Gastroesophageal sphincter (tissue), 4 donors: ENCODE measurements at regions not wholly inside any gene's neighbourhood (a gene's known extent, or its start where the extent isn't known, plus 50 kb on each side); places are given as distances from the start of the nearest gene placed in this dataset.

ENCODE experiments used
- ATAC-seq: fragments of 150-250 bp; one replicate; pipeline ENCODE4 v1.9.1; 2016; ENCODE audit warnings: mild to moderate bottlenecking, moderate library complexity
- H3K27ac ChIP-seq, 4 donors: fragments of 200-600 bp; sonication (generic) in 3 of 4; 1 replicate in 3 of 4; 2 replicates in 1 of 4; pipeline ENCODE4 v1.5.1; 2016 to 2019
- H3K27me3 ChIP-seq: fragments of 200-600 bp; sonication (generic); one replicate; pipeline ENCODE4 v1.5.1; 2019
- H3K36me3 ChIP-seq, 2 donors: fragments of 200-600 bp; sonication (generic); one replicate each; pipeline ENCODE4 v1.5.1; 2019; ENCODE audit warnings: control low read depth in 1 of 2
- H3K4me1 ChIP-seq, 3 donors: fragments of 200-600 bp; sonication (generic); 1 replicate in 2 of 3; 2 replicates in 1 of 3; pipeline ENCODE4 v1.5.1; 2016 to 2019; ENCODE audit warnings: control low read depth in 2 of 3
- H3K4me3 ChIP-seq, 2 donors: fragments of 200-600 bp; sonication (generic); one replicate each; pipeline ENCODE4 v1.5.1; 2019; ENCODE audit warnings: mild to moderate bottlenecking in 1 of 2, moderate library complexity in 1 of 2
- H3K9me3 ChIP-seq, 3 donors: fragments of 200-600 bp; sonication (generic); one replicate each; pipeline ENCODE4 v1.5.1; 2017 to 2019; ENCODE audit warnings: control low read depth in 2 of 3
- EP300 ChIP-seq: sonication (generic); formaldehyde crosslinking; IDR thresholded peaks from one replicate; pipeline ENCODE4 v1.6.1; 2017; ENCODE audit warnings: antibody characterized with exemption, mild to moderate bottlenecking
- POLR2A ChIP-seq, 2 donors: fragments of 450-650 bp; IDR thresholded peaks; one replicate each; pipeline ENCODE4 v1.6.1; 2017; ENCODE audit warnings: antibody characterized with exemption in 2 of 2, mild to moderate bottlenecking in 2 of 2, moderate library complexity in 1 of 2
- POLR2AphosphoS5 ChIP-seq: sonication (generic); formaldehyde crosslinking; IDR thresholded peaks from one replicate; pipeline ENCODE4 v1.6.1; 2017; ENCODE audit warnings: antibody characterized with exemption
- WGBS, 2 donors: methylation state at CpG; one replicate each; pipeline ENCODE4 v1.1.5; 2018; ENCODE audit warnings: low coverage in 1 of 2; 5-methylcytosine and 5-hydroxymethylcytosine counted together
- TF ChIP-seq, protein P1 (sequence below), 4 experiments: fragments of 200-600 bp in 2 of 4; fragments of 450-650 bp in 2 of 4; sonication (generic) in 1 of 4; IDR thresholded peaks; one replicate each; pipeline ENCODE4 v1.5.1; 2017 to 2019; ENCODE audit warnings: antibody characterized with exemption in 4 of 4, mild to moderate bottlenecking in 2 of 4, moderate library complexity in 2 of 4

DNA sequence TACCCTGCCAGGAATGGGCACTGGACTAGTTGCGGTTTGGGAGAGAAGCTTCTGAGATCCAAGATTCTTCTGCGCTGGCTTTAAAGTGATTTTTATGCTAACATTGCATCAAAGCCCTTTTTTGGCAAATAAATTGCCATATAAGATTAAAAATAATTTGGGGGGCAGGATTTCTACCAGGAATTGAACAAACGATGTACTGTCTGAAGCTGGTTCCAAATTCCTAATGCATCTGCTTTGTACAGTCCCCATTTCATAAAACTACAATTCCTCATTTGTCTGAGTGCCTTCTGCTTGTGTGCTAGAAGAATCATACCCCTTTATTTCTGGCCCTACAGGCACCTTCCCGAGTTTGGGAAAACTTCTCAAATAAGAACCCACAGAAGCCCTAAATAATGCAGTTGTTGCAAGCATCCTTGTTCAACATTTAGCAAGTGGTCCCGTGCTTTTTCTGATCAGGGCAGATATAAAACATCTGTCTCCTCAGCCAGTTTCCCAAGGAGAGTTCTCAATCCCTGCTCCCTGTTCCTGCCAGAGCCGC, 349.7 kb downstream of the PTEN start:
- WGBS, 2 donors: 77 to 84% methylated on average over 6 of the region's 6 CpGs
- H3K36me3 ChIP-seq: no peaks in the 10 kb centered on the region
- no peak for TF ChIP-seq POLR2AphosphoS5
- TF ChIP-seq, protein P1, sequence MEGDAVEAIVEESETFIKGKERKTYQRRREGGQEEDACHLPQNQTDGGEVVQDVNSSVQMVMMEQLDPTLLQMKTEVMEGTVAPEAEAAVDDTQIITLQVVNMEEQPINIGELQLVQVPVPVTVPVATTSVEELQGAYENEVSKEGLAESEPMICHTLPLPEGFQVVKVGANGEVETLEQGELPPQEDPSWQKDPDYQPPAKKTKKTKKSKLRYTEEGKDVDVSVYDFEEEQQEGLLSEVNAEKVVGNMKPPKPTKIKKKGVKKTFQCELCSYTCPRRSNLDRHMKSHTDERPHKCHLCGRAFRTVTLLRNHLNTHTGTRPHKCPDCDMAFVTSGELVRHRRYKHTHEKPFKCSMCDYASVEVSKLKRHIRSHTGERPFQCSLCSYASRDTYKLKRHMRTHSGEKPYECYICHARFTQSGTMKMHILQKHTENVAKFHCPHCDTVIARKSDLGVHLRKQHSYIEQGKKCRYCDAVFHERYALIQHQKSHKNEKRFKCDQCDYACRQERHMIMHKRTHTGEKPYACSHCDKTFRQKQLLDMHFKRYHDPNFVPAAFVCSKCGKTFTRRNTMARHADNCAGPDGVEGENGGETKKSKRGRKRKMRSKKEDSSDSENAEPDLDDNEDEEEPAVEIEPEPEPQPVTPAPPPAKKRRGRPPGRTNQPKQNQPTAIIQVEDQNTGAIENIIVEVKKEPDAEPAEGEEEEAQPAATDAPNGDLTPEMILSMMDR (IDR thresholded peaks at IDR 0.05): no peak
- TF ChIP-seq EP300: no peak
- no peak for ATAC-seq
- H3K4me3 ChIP-seq: no peak overlapping the region
- H3K27me3 ChIP-seq: no peaks in the 10 kb centered on the region
- H3K27ac ChIP-seq: no peak overlapping the region
- H3K9me3 ChIP-seq: no peaks in the 10 kb centered on the region
- H3K4me1 ChIP-seq: peaks cover 0 to 10% (median 0%) of the 10 kb centered on the region in 3 donors

DNA sequence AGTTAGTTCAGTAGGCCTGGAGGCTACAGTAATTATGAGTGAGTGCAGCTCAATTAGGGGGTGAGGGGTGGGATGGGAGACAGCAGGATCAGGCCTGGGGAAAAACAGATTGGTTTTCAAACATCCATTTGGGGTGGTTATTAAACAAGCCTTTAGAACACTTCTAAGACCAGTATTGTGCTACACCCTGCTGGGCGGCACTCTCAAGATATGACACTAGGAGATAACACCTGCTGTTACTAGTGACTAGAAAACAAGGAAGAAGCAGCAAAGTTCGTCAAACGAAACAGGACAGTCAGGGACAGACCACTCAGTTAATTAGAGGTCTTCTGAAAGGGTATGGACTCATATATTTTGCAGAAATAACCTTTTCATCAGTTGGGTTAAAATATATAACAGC, 353.6 kb downstream of the PTEN start:
- peaks cover 0 to 16% (median 0%) of the 10 kb centered on the region in 3 donors for H3K4me1 ChIP-seq
- no peak overlapping the region for H3K27ac ChIP-seq
- no peak overlapping the region for H3K4me3 ChIP-seq
- no peak for ATAC-seq
- H3K9me3 ChIP-seq: no peaks in the 10 kb centered on the region
- TF ChIP-seq POLR2AphosphoS5: no peak
- TF ChIP-seq POLR2A (IDR thresholded peaks at IDR 0.05): no peak
- no peak for TF ChIP-seq EP300
- TF ChIP-seq, protein P1 (IDR thresholded peaks at IDR 0.05): no peak
- no peaks in the 10 kb centered on the region for H3K27me3 ChIP-seq
- whole genome bisulfite sequencing, 2 donors: 83 to 93% methylated on average over 2 to 3 of the region's 3 CpGs
- H3K36me3 ChIP-seq: no peaks in the 10 kb centered on the region

DNA sequence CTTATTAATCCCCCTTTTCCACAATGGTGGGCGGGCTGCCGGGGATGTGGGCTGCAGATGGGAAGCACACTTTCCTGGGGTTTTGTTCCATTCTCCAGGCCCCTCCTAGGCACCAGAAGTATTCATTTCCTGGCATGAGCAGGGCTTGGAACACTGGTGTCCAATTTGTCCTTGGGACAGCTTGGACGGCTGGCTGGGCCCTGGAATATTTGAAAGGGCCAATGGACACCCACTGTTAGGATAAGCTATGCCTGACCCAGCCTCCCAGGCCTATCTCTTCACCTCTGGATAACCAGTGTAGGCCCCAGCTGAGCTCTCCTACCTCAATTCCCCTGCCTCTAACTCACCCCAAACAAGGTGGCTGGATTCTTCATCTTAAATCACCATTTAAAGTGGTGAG, 354.9 kb downstream of the PTEN start:
- H3K4me3 ChIP-seq: no peak overlapping the region
- H3K36me3 ChIP-seq: no peaks in the 10 kb centered on the region
- 60 to 93% methylated on average over 1 to 2 of the region's 3 CpGs for WGBS, 2 donors
- H3K27ac ChIP-seq: no peak overlapping the region
- H3K4me1 ChIP-seq: peaks cover 0 to 29% (median 0%) of the 10 kb centered on the region in 3 donors
- H3K27me3 ChIP-seq: no peaks in the 10 kb centered on the region
- TF ChIP-seq POLR2A (IDR thresholded peaks at IDR 0.05) (no peak), POLR2AphosphoS5 (no peak), EP300 (no peak)
- TF ChIP-seq, protein P1 (IDR thresholded peaks at IDR 0.05): no peak
- no peaks in the 10 kb centered on the region for H3K9me3 ChIP-seq
- no peak for ATAC-seq

DNA sequence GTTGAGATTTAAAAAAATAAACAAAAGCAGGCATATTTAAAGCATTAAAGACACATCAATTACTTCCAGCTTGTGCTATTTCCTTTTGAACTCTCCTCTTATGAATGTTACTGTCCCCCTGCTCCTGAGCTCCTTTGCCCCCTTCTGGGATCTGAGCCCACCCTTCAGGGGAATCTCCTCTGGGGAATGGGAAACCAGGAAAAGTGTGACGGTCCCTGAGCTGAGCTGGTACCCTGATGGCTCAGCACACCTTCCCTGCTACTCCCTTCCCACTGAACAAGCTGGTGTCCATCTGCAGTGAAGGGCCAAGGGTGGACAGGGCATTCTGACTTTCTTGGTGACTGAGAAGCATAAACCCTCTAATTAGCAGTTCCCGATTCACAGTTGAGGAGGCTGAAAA, 356.3 kb downstream of the PTEN start:
- Histone ChIP-seq H3K27me3 (no peaks in the 10 kb centered on the region), H3K27ac (no peak overlapping the region), H3K4me1 (peaks cover 0 to 29% (median 0%) of the 10 kb centered on the region in 3 donors), H3K9me3 (no peaks in the 10 kb centered on the region), H3K4me3 (no peak overlapping the region), H3K36me3 (no peaks in the 10 kb centered on the region)
- TF ChIP-seq POLR2A (IDR thresholded peaks at IDR 0.05): no peak
- TF ChIP-seq, protein P1 (IDR thresholded peaks at IDR 0.05): no peak
- no peak for TF ChIP-seq EP300
- TF ChIP-seq POLR2AphosphoS5: no peak
- ATAC-seq: no peak
- 73 to 100% methylated on average over 1 to 2 of the region's 2 CpGs for WGBS, 2 donors
